ENCODE measurements at regions not wholly inside any gene's neighbourhood (a gene's known extent, or its start where the extent isn't known, plus 50 kb on each side); places are given as distances from the start of the nearest gene placed in this dataset.

GRCh38 chr5:143569213-143569701 is 165.8 kb upstream of the NR3C1 start:
- no peak for TF ChIP-seq CTCF (IDR thresholded peaks at IDR 0.05; ENCODE audit: low read depth, low read length, missing control alignments)
- no peak for DNase-seq (ENCODE audit: extremely low read depth, low read depth)

GRCh38 chr5:143567583-143568504 is 164.4 kb upstream of the NR3C1 start:
- DNase-seq (ENCODE audit: extremely low read depth, low read depth): no peak
- H3K4me3 ChIP-seq (replicated peaks; ENCODE audit: low read depth, low read length): no peak overlapping the region
- TF ChIP-seq CTCF (IDR thresholded peaks at IDR 0.05; ENCODE audit: low read depth, low read length, missing control alignments): no peak

More at GRCh38 chr5:143569213-143569701, 165.8 kb upstream of the NR3C1 start:
- H3K4me3 ChIP-seq (replicated peaks; ENCODE audit: low read depth, low read length): no peak overlapping the region

GRCh38 chr5:143566139-143566538 is 162.7 kb upstream of the NR3C1 start:
- no peak for DNase-seq (ENCODE audit: extremely low read depth, low read depth)
- H3K4me3 ChIP-seq (replicated peaks; ENCODE audit: low read depth, low read length): no peak overlapping the region
- no peak for TF ChIP-seq CTCF (IDR thresholded peaks at IDR 0.05; ENCODE audit: low read depth, low read length, missing control alignments)

- no peak overlapping the region for H3K4me3 ChIP-seq (replicated peaks; ENCODE audit: low read depth, low read length)
- TF ChIP-seq CTCF (IDR thresholded peaks at IDR 0.05; ENCODE audit: low read depth, low read length, missing control alignments): no peak
- DNase-seq (ENCODE audit: extremely low read depth, low read depth): no peak
Measured at GRCh38 chr5:143564417-143564816, 160.9 kb upstream of the NR3C1 start.

GRCh38 chr5:143562935-143563334 is 159.4 kb upstream of the NR3C1 start:
- no peak overlapping the region for H3K4me3 ChIP-seq (replicated peaks; ENCODE audit: low read depth, low read length)
- no peak for DNase-seq (ENCODE audit: extremely low read depth, low read depth)
- TF ChIP-seq CTCF (IDR thresholded peaks at IDR 0.05; ENCODE audit: low read depth, low read length, missing control alignments): no peak

- no peak for DNase-seq (ENCODE audit: extremely low read depth, low read depth)
- TF ChIP-seq CTCF (IDR thresholded peaks at IDR 0.05; ENCODE audit: low read depth, low read length, missing control alignments): no peak
Measured at GRCh38 chr5:143561219-143561618, 157.7 kb upstream of the NR3C1 start.

More at GRCh38 chr5:143561219-143561618, 157.7 kb upstream of the NR3C1 start:
- H3K4me3 ChIP-seq (replicated peaks; ENCODE audit: low read depth, low read length): no peak overlapping the region
